H9 (cell line): ENCODE measurements at regions not wholly inside any gene's neighbourhood (a gene's known extent, or its start where the extent isn't known, plus 50 kb on each side); places are given as distances from the start of the nearest gene placed in this dataset.

ENCODE experiments used
- DNase-seq: peaks from one replicate; pipeline ENCODE4 v3.0.0-alpha.2; 2017
- H2AFZ ChIP-seq: one replicate; pipeline ENCODE4 v1.6.1; 2013; ENCODE audit warnings: mild to moderate bottlenecking, low read length, control low read depth, moderate library complexity
- H2AK5ac ChIP-seq: 2 replicates; pipeline ENCODE4 v1.6.1; 2013; ENCODE audit warnings: low read length, control low read depth, mixed read lengths; ENCODE audit not compliant: insufficient read length
- H2BK120ac ChIP-seq: one replicate; pipeline ENCODE4 v1.6.1; 2013; ENCODE audit warnings: low read depth, mild to moderate bottlenecking, low read length, control low read depth, inconsistent platforms; ENCODE audit not compliant: poor library complexity, severe bottlenecking
- H2BK12ac ChIP-seq: 2 replicates; pipeline ENCODE4 v1.6.1; 2013; ENCODE audit warnings: low read length, control low read depth, mixed read lengths, low read depth; ENCODE audit not compliant: insufficient read length
- H2BK15ac ChIP-seq: 2 replicates; pipeline ENCODE4 v1.6.1; 2013; ENCODE audit warnings: low read depth, low read length, control low read depth
- H2BK20ac ChIP-seq: one replicate; pipeline ENCODE4 v1.6.1; 2013; ENCODE audit warnings: low read depth, mild to moderate bottlenecking, low read length, control low read depth, inconsistent platforms; ENCODE audit not compliant: poor library complexity, severe bottlenecking
- H2BK5ac ChIP-seq: 2 replicates; pipeline ENCODE4 v1.6.1; 2013; ENCODE audit warnings: low read length, control low read depth, mixed read lengths; ENCODE audit not compliant: insufficient read length
- H3K14ac ChIP-seq: 2 replicates; pipeline ENCODE4 v1.6.1; 2013; ENCODE audit warnings: low read length, control low read depth; ENCODE audit not compliant: insufficient read depth
- H3K18ac ChIP-seq: 2 replicates; pipeline ENCODE4 v1.6.1; 2013; ENCODE audit warnings: low read depth, mild to moderate bottlenecking, mixed read lengths, low read length, control low read depth; ENCODE audit not compliant: insufficient read length
- H3K23ac ChIP-seq: 2 replicates; pipeline ENCODE4 v1.6.1; 2013; ENCODE audit warnings: low read length, control low read depth, mixed read lengths, low read depth; ENCODE audit not compliant: insufficient read length
- H3K23me2 ChIP-seq: 2 replicates; pipeline ENCODE4 v1.6.1; 2013; ENCODE audit warnings: low read depth, mild to moderate bottlenecking, mixed read lengths, low read length, control low read depth; ENCODE audit not compliant: insufficient read length, poor library complexity, severe bottlenecking
- H3K27ac ChIP-seq: 2 replicates; pipeline ENCODE4 v1.5.1; 2013; ENCODE audit warnings: low read length, control low read depth, mixed read lengths, low read depth; ENCODE audit not compliant: insufficient read length
- H3K27me3 ChIP-seq: 2 replicates; pipeline ENCODE4 v1.6.1; 2013; ENCODE audit warnings: low read length, control low read depth, inconsistent platforms; ENCODE audit not compliant: insufficient read depth
- H3K4ac ChIP-seq: 2 replicates; pipeline ENCODE4 v1.6.1; 2013; ENCODE audit warnings: low read depth, mild to moderate bottlenecking, control low read depth, inconsistent platforms, low read length, moderate library complexity
- H3K4me1 ChIP-seq: 2 replicates; pipeline ENCODE4 v1.6.1; 2013; ENCODE audit warnings: low read length, control low read depth, inconsistent platforms; ENCODE audit not compliant: insufficient read depth
- H3K4me2 ChIP-seq: 2 replicates; pipeline ENCODE4 v1.6.1; 2013; ENCODE audit warnings: low read length, control low read depth, mixed read lengths; ENCODE audit not compliant: insufficient read length, insufficient read depth
- H3K56ac ChIP-seq: 2 replicates; pipeline ENCODE4 v1.6.1; 2013; ENCODE audit warnings: low read depth, mild to moderate bottlenecking, mixed read lengths, low read length, control low read depth; ENCODE audit not compliant: insufficient read length
- H3K79me1 ChIP-seq: 2 replicates; pipeline ENCODE4 v1.6.1; 2013; ENCODE audit warnings: low read depth, mild to moderate bottlenecking, moderate library complexity, low read length, control low read depth, inconsistent platforms; ENCODE audit not compliant: insufficient read depth, poor library complexity, severe bottlenecking
- H3K79me2 ChIP-seq: 2 replicates; pipeline ENCODE4 v1.6.1; 2013; ENCODE audit warnings: low read length, control low read depth, inconsistent platforms; ENCODE audit not compliant: insufficient read depth
- H3K9ac ChIP-seq: 2 replicates; pipeline ENCODE4 v1.6.1; 2013; ENCODE audit warnings: low read length, control low read depth, mixed read lengths; ENCODE audit not compliant: insufficient read length; ENCODE audit errors: extremely low read depth
- H3K9me3 ChIP-seq: one replicate; pipeline ENCODE4 v1.6.1; 2013; ENCODE audit warnings: low read depth, low read length, inconsistent platforms; ENCODE audit not compliant: control insufficient read depth
- H3T11ph ChIP-seq: one replicate; pipeline ENCODE4 v1.6.1; 2013; ENCODE audit warnings: mild to moderate bottlenecking, low read length, control low read depth, inconsistent platforms
- H4K20me1 ChIP-seq: one replicate; pipeline ENCODE4 v1.6.1; 2013; ENCODE audit not compliant: control insufficient read depth, insufficient read length, insufficient read depth
- H4K5ac ChIP-seq: 2 replicates; pipeline ENCODE4 v1.6.1; 2013; ENCODE audit warnings: low read depth, mild to moderate bottlenecking, mixed read lengths, low read length, control low read depth; ENCODE audit not compliant: insufficient read length
- H4K8ac ChIP-seq: replicated peaks from 2 replicates; pipeline ENCODE4 v1.6.1; 2013; ENCODE audit warnings: low read length, control low read depth, mixed read lengths, low read depth; ENCODE audit not compliant: insufficient read length
- H4K91ac ChIP-seq: 2 replicates; pipeline ENCODE4 v1.6.1; 2013; ENCODE audit warnings: low read depth, mild to moderate bottlenecking, moderate library complexity, mixed read lengths, low read length, control low read depth; ENCODE audit not compliant: insufficient read length
- H3K27ac Mint-ChIP-seq, 3 experiments: 2 replicates in 2 of 3; 3 replicates in 1 of 3; pipeline ENCODE4 v1.8.0; 2020 to 2021; ENCODE audit warnings: mixed read lengths in 3 of 3, mild to moderate bottlenecking in 1 of 3, moderate library complexity in 1 of 3
- H3K27me3 Mint-ChIP-seq: 2 replicates; pipeline ENCODE4 v1.8.0; 2021; ENCODE audit warnings: low read depth, mild to moderate bottlenecking, moderate library complexity, mixed read lengths
- H3K36me3 Mint-ChIP-seq, 3 experiments: 2 replicates in 2 of 3; 3 replicates in 1 of 3; pipeline ENCODE4 v1.8.0; 2020 to 2021; ENCODE audit warnings: low read depth in 3 of 3, mixed read lengths in 3 of 3; ENCODE audit not compliant: insufficient read depth in 1 of 3
- H3K4me1 Mint-ChIP-seq, 2 experiments: 2 replicates each; pipeline ENCODE4 v1.8.0; 2020; ENCODE audit warnings: mixed read lengths in 2 of 2
- H3K4me3 Mint-ChIP-seq, 2 experiments: 2 replicates in 1 of 2; 3 replicates in 1 of 2; pipeline ENCODE4 v1.8.0; 2020 to 2021; ENCODE audit warnings: mild to moderate bottlenecking in 2 of 2, mixed read lengths in 2 of 2, moderate library complexity in 1 of 2
- H3K9me3 Mint-ChIP-seq, 2 experiments: 2 replicates in 1 of 2; 3 replicates in 1 of 2; pipeline ENCODE4 v1.8.0; 2020; ENCODE audit warnings: mild to moderate bottlenecking in 2 of 2, mixed read lengths in 2 of 2, moderate library complexity in 1 of 2
- CTCF ChIP-seq: fragments of 200-600 bp; sonication (generic); conservative IDR thresholded peaks from 3 replicates; pipeline ENCODE4 v1.8.0; 2021; ENCODE audit warnings: antibody characterized with exemption, mild to moderate bottlenecking
- WGBS: extraction: QIAGEN DNeasy Blood & Tissue Kit; methylation state at CpG from one replicate; pipeline ENCODE4 v1.1.7; 2013; ENCODE audit warnings: missing lambda C conversion rate, low lambda C conversion rate, mixed read lengths; ENCODE audit not compliant: insufficient read length; ENCODE audit errors: extremely low coverage; 5-methylcytosine and 5-hydroxymethylcytosine counted together

- H3K56ac ChIP-seq, result no peak overlapping the region
Measured at GRCh38 chr16:72493716-72494415, 321.9 kb upstream of the PMFBP1 start.

More at GRCh38 chr16:72493716-72494415, 321.9 kb upstream of the PMFBP1 start:
- H3K36me3 Mint-ChIP-seq, result no peaks in the 10 kb centered on the region
- Histone ChIP-seq H4K5ac (no peak overlapping the region), H3K18ac (no peak overlapping the region), H3K27me3 (no peaks in the 10 kb centered on the region), H3K9ac (no peak overlapping the region), H3K23ac (no peak overlapping the region), H4K91ac (no peak overlapping the region), H2BK12ac (no peak overlapping the region), H3K9me3 (no peaks in the 10 kb centered on the region), H2AFZ (no peak overlapping the region), H3K4me2 (no peak overlapping the region), H2BK5ac (no peak overlapping the region), H3K23me2 (no peaks in the 10 kb centered on the region), H3K79me1 (no peaks in the 10 kb centered on the region), H2AK5ac (no peak overlapping the region), H3T11ph (no peak overlapping the region), H2BK15ac (no peak overlapping the region), H3K79me2 (no peaks in the 10 kb centered on the region), H3K27ac (no peak overlapping the region), H3K4me1 (no peaks in the 10 kb centered on the region), H2BK120ac (no peak overlapping the region), H4K8ac (no peak overlapping the region), H2BK20ac (no peak overlapping the region), H4K20me1 (no peaks in the 10 kb centered on the region), H3K14ac (no peak overlapping the region), H3K4ac (no peak overlapping the region)
- no peak overlapping the region for H3K4me3 Mint-ChIP-seq
- no peak overlapping the region; a peak in 1 of 7 replicates for H3K27ac Mint-ChIP-seq
- peaks cover 0 to 1% of the 10 kb centered on the region in 2 experiments; a peak in 1 of 5 replicates for H3K9me3 Mint-ChIP-seq
- no peak for DNase-seq
- no CpG with 5 or more reads among the region's 9 CpGs for WGBS
- H3K27me3 Mint-ChIP-seq, result no peaks in the 10 kb centered on the region
- no peak for TF ChIP-seq CTCF
- H3K4me1 Mint-ChIP-seq, result no peaks in the 10 kb centered on the region
